ENCODE measurements at regions not wholly inside any gene's neighbourhood (a gene's known extent, or its start where the extent isn't known, plus 50 kb on each side); places are given as distances from the start of the nearest gene placed in this dataset.

DNA sequence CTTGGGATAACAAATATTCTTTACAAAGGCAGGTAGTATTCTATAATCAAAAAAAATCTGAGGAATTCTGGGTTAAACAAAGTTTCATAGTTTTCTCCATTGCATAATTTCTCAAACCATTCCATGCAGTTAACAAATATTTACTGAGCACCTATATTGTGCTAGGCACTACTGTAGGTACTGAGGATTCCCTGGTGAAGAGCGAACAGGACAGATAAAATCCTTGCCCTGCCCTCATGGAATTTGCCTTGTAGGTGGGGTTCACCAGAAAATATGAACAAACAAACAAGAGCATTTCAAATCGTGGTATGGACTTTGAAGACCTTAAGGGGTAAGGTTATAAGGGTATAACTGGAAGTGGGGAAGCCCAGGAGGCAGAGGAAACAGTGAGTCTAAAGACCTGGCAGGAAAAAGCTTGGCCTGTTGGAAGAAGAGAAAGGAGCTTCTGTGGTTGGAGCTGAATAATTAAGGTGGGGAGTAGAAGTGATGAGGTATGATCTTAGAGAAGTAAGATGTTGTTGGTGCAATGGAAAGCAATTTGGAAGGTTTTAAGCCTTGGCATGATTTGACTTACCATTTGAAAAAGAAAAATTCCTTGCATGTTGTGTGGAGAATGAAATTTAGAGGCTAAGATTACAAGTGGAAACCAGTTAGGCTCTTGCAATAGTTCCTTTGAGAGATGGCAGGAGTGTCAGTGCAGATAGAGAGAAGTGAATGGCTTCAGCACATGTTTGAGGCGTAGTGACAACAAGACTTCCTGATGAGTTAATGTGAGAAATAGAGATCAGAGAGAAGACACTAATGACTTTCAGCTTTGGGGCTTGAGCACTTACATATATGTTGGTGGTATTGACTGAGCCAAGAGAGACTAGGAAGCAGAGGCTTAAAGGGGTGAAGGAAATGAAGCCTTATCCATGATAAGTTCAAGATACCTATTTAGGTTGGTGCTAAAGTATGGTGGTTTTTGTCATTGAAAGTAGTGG lies 55.7 kb upstream of the PICALM start:
- intact Hi-C loops (cut with micrococcal nuclease) = no loop called here

DNA sequence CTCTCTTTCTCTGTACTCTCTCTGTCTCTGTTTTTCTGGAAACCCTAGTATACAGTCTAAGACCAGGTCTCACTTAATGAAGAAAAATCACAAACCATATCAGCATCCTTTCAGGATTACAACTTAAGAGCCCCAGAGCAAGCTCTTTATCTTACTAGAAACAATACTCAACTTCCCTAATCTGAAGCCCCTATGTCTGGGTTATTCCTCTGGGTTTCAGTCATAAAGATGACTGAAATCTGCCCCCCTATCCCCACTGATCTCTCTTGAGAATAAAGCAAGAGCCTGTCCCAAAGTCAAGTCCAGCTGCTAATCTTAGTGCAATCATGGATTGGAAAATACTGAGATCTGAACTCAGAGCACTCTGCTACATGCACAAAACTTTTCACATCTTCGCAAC lies 53.9 kb upstream of the PICALM start:
- intact Hi-C loops (cut with micrococcal nuclease) = no loop called here

DNA sequence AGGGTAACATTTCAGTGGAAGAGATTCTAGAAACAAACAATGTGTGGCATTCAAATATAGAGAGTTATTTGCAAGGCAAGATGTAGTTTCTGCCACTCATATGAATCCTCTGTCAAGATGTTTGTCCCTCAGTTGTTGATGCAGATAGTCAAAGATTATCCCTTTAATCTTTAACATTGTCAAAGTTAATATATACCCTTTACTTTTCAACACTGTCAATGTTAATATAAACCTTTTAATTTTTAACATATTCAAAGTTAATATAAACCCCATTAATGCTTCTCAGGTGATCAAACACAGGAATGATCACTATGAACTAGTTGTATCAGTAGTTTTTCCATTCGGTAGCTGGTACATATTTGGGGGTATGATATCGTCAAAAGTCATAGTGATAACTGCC lies 51.9 kb upstream of the PICALM start:
- intact Hi-C loops (cut with micrococcal nuclease) = no loop called here

DNA sequence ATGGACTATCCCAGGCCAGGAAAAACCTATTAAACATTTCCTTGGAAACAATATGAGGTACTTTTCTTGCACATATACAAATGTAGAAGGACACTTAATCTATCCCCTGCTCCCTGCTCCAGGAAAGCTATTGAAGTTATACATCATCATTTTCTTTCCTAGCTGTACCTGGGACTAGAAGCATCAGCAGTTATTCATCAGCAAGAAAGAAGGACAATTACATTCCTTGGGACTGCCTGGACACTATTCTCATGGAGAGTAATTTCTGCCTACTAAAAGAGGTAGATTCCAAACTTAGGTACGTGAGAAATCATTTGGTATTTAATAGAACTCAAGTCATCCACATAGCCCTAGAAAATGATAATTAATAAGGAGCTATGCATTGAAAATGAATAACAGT lies 51.0 kb upstream of the PICALM start:
- intact Hi-C loops (cut with micrococcal nuclease) = loop anchor here (5.0 kb wide), 2 partner anchors 53 to 57 kb away; partner anchors contain the start of gene PICALM

DNA sequence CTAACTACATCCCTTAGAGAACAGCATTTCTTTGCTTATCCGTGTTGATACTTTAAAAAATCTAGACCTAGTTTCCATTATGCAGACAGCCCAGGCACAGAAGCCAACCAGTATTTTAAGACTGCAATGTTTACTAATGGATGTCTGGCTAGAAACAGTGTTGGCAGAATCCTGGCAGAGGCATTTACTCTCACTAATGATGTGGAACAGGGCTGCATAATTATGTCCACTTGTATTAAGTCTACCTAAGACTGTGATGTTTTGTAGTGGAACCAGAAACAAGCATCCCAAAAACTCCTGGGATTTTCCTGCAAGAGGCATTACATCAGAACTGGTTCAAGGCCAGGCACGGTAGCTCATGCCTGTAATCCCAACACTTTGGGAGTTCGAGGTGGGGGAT lies 50.2 kb upstream of the PICALM start:
- intact Hi-C loops (cut with micrococcal nuclease) = loop anchor here (5.0 kb wide), 2 partner anchors 52 to 58 kb away; partner anchors contain the start of gene PICALM
